ENCODE measurements at regions not wholly inside any gene's neighbourhood (a gene's known extent, or its start where the extent isn't known, plus 50 kb on each side); places are given as distances from the start of the nearest gene placed in this dataset.

GRCh38 chr11:28521075-28521474 is 412.9 kb downstream of the METTL15 start:
- H3K79me2 ChIP-seq (ENCODE audit: insufficient read depth, low read length): no peaks in the 10 kb centered on the region
- H3K9me3 ChIP-seq (ENCODE audit: control insufficient read depth in 1 of 2, insufficient read depth in 1 of 2, low read depth in 1 of 2, low read length in 2 of 2): peaks cover 0 to 1% of the 10 kb centered on the region in 2 experiments; a peak in 1 of 4 replicates
- H3K4me2 ChIP-seq (ENCODE audit: low read length): no peak overlapping the region
- H4K20me1 ChIP-seq (ENCODE audit: insufficient read depth): no peaks in the 10 kb centered on the region
- no peak overlapping the region for H3K27ac ChIP-seq (ENCODE audit: low read depth, low read length)
- H2AFZ ChIP-seq (ENCODE audit: low read depth, low read length, poor library complexity, severe bottlenecking): no peak overlapping the region
- ChIA-PET RAD21 (ENCODE audit: low non-redundant PET in 1 of 2, low total read pairs in 2 of 2, uncharacterized antibody in 2 of 2, unreplicated experiment in 2 of 2) (no interaction called here), POLR2A (no interaction called here), CTCF (interaction anchor here (1.0 kb wide), 1 partner anchor 9 kb away, joined by 4 read pairs; no protein-coding TSS in a partner anchor)
- ATAC-seq (no peak), DNase-seq (ENCODE audit: low read depth, low spot score) (no peak)
- H3K4me1 ChIP-seq (ENCODE audit: control insufficient read depth in 1 of 2, insufficient read depth in 2 of 2, low read length in 2 of 2): no peaks in the 10 kb centered on the region
- no peaks in the 10 kb centered on the region for H3K9me2 ChIP-seq (ENCODE audit: insufficient read depth)
- no peaks in the 10 kb centered on the region for H3K27me3 ChIP-seq (ENCODE audit: insufficient read depth, low read length)
- no peaks in the 10 kb centered on the region for H3K36me3 ChIP-seq (ENCODE audit: control insufficient read depth in 1 of 2, insufficient read depth in 2 of 2, low read length in 2 of 2)
- BruUV-seq (replicated peaks): no TSS peak
- H3K4me3 ChIP-seq (replicated peaks in 1 of 2; ENCODE audit: low read depth in 1 of 2, low read length in 2 of 2): no peak overlapping the region
- TF ChIP-seq EZH2 (IDR thresholded peaks at IDR 0.05): no peak
- TF ChIP-seq ELF1 (IDR thresholded peaks at IDR 0.05; ENCODE audit: borderline replicate concordance, low read depth): no peak
- TF ChIP-seq ZFX (IDR thresholded peaks at IDR 0.05): no peak
- TF ChIP-seq ATF3 (IDR thresholded peaks at IDR 0.05): no peak
- no peak for TF ChIP-seq TCF7L2 (IDR thresholded peaks at IDR 0.05; ENCODE audit: borderline replicate concordance, extremely low read depth, insufficient read depth, insufficient read length)
- no peak for TF ChIP-seq ZNF274 (IDR thresholded peaks at IDR 0.05; ENCODE audit: low read depth, low read length)
- TF ChIP-seq SIN3A (IDR thresholded peaks at IDR 0.05; ENCODE audit: low read depth): no peak
- no peak for TF ChIP-seq REST (IDR thresholded peaks at IDR 0.05; ENCODE audit: low read depth)
- no peak for TF ChIP-seq FOSL1 (IDR thresholded peaks at IDR 0.05; ENCODE audit: low read depth)
- TF ChIP-seq MAX (IDR thresholded peaks at IDR 0.05): no peak
- TF ChIP-seq POLR2A (IDR thresholded peaks at IDR 0.05; ENCODE audit: borderline replicate concordance, extremely low read depth, insufficient read depth, insufficient read length): no peak
- no peak for TF ChIP-seq RAD21 (IDR thresholded peaks at IDR 0.05; ENCODE audit: low read depth)
- TF ChIP-seq JUND (IDR thresholded peaks at IDR 0.05): no peak
- TF ChIP-seq CEBPB (IDR thresholded peaks at IDR 0.05; ENCODE audit: low read depth): no peak
- TF ChIP-seq SRF (IDR thresholded peaks at IDR 0.05; ENCODE audit: low read depth): no peak
- TF ChIP-seq YY1 (IDR thresholded peaks at IDR 0.05; ENCODE audit: extremely low read depth, insufficient replicate concordance, low read depth, low read length): no peak
- intact Hi-C loops (cut with micrococcal nuclease): loop anchor here (10.0 kb wide), 2 partner anchors 406 to 666 kb away; no protein-coding TSS in a partner anchor
- no peak overlapping the region for H3K9ac ChIP-seq (ENCODE audit: low read length)
